Neural progenitor cell (in vitro differentiated cells): ENCODE measurements at regions not wholly inside any gene's neighbourhood (a gene's known extent, or its start where the extent isn't known, plus 50 kb on each side); places are given as distances from the start of the nearest gene placed in this dataset.

ENCODE experiments used
- CTCF ChIP-seq: fragments of 200-600 bp; sonication (generic); IDR thresholded peaks from 2 replicates; pipeline ENCODE4 v1.5.1; 2017; ENCODE audit warnings: antibody characterized with exemption, mild to moderate bottlenecking
- EZH2 ChIP-seq: fragments of 200-600 bp; sonication (generic); IDR thresholded peaks from 2 replicates; pipeline ENCODE4 v1.6.1; 2017; ENCODE audit warnings: antibody characterized with exemption, mild to moderate bottlenecking, moderate library complexity

- TF ChIP-seq CTCF (no peak), EZH2 (no peak)
These were observed 61.3 kb upstream of the BARX2 start for GRCh38 chr11:129314371-129314770.
